ENCODE measurements at regions not wholly inside any gene's neighbourhood (a gene's known extent, or its start where the extent isn't known, plus 50 kb on each side); places are given as distances from the start of the nearest gene placed in this dataset.
"Not testable (repeated sequence)": the region's sequence is repeated elsewhere in the genome, so short reads cannot be mapped to it uniquely, and the experiment has no call there.

DNA sequence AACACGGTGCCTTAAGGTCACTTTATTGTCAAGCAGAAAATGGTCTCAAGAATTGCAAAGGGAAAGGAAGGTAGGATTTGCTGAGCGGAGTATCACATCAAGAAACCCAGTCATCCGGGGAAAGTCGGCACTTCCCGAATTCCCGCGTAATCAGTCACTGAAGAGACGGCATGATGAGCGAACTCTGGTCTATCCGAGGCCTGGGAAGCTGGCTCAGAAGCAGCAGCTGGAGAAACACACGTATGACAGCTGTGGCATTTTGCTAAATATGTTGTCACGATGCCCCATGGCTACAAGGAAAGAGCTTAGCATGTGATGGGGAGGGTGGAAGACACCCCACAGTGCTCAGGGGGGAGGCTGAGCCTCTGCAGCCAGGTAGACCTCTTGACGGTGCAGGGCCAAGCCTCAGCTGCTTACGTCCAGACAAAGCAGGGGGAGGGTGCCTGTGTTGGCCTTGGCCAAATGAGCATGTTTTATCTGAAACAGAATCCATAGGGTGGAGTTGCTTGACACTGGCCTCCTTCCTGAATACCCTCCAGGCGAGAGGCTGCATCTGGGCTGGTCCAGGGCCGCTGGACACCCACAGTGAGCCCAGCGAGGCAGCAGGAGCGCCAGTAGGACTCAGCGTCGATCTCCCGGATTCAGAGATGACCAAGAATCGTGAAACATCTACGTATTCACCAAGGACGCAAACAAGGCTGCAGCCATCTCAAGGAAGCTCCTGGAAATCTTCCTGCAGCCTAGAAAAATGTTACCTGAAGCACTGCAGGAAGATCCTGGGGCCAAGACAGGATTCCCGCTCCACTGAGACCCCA is 118.8 kb upstream of the AFDN start:
- DNase-seq (ENCODE audit: insufficient read length): no peak
- FAIRE-seq: no peak
- TF ChIP-seq TAF1 (IDR thresholded peaks at IDR 0.05; ENCODE audit: borderline replicate concordance, low read depth, low read length): no peak
- no peak for TF ChIP-seq POLR2A (IDR thresholded peaks at IDR 0.05; ENCODE audit: low read depth, low read length)
- TF ChIP-seq POLR2AphosphoS5 (IDR thresholded peaks at IDR 0.05; ENCODE audit: low read depth, low read length): no peak

DNA sequence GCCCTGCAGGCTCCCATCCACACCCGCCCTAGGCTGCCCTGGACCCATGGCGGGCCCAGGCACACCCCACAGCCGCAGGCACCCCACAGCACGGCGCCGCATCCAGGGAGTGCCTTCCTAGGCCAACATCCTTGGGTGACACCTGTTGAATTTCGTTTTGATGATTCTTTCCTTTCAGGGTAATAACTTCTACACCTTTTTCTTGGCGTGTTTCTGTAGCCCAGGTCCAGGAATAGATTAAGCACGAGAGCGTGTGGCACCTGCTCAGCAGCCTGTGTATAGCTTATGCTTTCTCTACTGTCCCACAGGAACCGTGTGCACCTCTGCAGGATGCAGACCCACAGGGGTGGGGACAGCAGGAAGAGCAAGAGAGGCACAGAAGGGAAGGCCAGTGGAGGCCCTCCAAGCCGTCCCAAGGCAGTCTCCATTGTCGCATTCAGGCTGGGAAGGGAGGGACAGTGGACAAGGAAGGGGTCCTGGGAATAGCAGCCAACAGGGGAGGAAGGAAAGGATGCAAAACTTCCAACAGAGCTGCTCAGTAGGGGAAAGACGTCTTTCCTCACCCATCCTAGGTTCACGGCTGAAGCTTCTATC is 118.1 kb upstream of the AFDN start:
- no peak for DNase-seq (ENCODE audit: insufficient read length)
- FAIRE-seq: no peak
- TF ChIP-seq TAF1 (IDR thresholded peaks at IDR 0.05; ENCODE audit: borderline replicate concordance, low read depth, low read length) (no peak), POLR2A (IDR thresholded peaks at IDR 0.05; ENCODE audit: low read depth, low read length) (no peak), POLR2AphosphoS5 (IDR thresholded peaks at IDR 0.05; ENCODE audit: low read depth, low read length) (no peak)

DNA sequence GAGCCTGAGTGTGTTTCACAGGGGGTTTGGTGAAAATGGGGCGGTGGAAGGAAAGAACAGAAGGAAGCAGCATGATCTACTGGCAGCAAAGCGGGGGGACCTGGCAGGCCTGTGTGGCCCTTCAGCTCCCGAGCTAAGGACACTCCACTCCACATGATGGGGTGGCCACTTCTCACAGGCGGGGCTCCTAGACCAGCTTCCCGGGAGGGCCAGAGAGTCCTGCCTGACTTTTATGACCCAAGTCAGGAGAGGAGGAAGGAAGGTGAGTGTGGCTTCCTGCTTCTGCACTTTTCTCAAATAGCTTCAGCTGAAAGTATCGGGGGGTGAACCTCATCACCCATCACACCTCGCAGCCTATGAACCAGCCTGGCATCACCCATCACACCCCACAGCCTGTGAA is 117.5 kb upstream of the AFDN start:
- TF ChIP-seq POLR2A (IDR thresholded peaks at IDR 0.05; ENCODE audit: low read depth, low read length): no peak
- no peak for TF ChIP-seq POLR2AphosphoS5 (IDR thresholded peaks at IDR 0.05; ENCODE audit: low read depth, low read length)
- no peak for TF ChIP-seq TAF1 (IDR thresholded peaks at IDR 0.05; ENCODE audit: borderline replicate concordance, low read depth, low read length)
- FAIRE-seq (no peak), DNase-seq (ENCODE audit: insufficient read length) (no peak)

DNA sequence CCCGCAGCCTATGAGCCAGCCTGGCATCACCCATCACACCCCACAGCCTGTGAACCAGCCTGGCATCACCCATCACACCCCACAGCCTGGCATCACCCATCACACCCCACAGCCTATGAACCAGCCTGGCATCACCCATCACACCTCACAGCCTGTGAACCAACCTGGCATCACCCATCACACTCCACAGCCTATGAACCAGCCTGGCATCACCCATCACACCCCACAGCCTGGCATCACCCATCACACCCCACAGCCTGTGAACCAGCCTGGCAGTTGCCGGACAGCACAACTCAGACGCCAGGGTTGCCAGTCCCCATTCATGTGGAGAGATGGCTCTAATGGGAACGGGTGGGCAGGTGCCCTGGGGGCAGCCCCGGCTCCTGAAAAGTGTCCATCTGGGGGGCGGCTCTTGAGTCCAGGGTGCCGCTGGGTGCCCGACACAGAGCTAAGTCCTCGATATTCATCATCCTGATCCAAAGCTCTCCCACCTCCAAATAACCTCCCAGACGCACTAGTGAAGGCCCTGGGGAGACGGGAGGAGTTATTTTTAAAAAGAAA is 116.9 kb upstream of the AFDN start:
- FAIRE-seq; DNase-seq (ENCODE audit: insufficient read length): not testable (repeated sequence)

DNA sequence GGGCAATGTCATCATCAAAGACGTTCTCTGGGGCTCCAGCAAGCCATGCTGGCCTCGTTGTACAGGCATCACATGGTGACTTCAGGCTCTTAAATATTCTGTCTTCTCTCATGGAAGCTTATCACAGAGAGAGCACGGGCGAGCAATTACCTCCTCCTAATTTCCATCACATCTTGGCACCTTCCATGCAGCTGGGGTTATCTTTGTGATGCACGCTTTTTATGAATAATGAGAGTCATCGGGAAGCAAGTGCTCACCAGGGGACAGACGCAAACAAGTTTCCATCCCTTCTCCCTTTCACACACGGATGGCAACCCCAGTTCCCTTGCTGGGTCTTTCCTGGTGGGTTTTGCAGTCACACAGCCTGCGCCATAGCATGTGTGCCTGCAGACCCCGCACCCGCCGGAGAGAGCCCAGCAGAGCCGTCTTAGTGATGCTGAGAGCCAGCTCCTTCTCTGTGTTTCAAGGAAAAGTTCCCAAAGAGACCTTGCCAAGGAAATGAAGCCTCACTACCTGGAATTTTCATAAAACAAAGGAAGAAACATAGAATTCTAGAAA is 116.3 kb upstream of the AFDN start:
- DNase-seq (ENCODE audit: insufficient read length) (no peak), FAIRE-seq (no peak)
- no peak for TF ChIP-seq TAF1 (IDR thresholded peaks at IDR 0.05; ENCODE audit: borderline replicate concordance, low read depth, low read length)
- TF ChIP-seq POLR2AphosphoS5 (IDR thresholded peaks at IDR 0.05; ENCODE audit: low read depth, low read length): no peak
- no peak for TF ChIP-seq POLR2A (IDR thresholded peaks at IDR 0.05; ENCODE audit: low read depth, low read length)

- FAIRE-seq (no peak), DNase-seq (ENCODE audit: insufficient read length) (no peak)
- no peak for TF ChIP-seq POLR2A (IDR thresholded peaks at IDR 0.05; ENCODE audit: low read depth, low read length)
- TF ChIP-seq TAF1 (IDR thresholded peaks at IDR 0.05; ENCODE audit: borderline replicate concordance, low read depth, low read length): no peak
- no peak for TF ChIP-seq POLR2AphosphoS5 (IDR thresholded peaks at IDR 0.05; ENCODE audit: low read depth, low read length)
These were observed 115.5 kb upstream of the AFDN start for GRCh38 chr6:167711211-167711610.

- DNase-seq (ENCODE audit: insufficient read length) (no peak), FAIRE-seq (no peak)
- TF ChIP-seq POLR2AphosphoS5 (IDR thresholded peaks at IDR 0.05; ENCODE audit: low read depth, low read length): no peak
- no peak for TF ChIP-seq POLR2A (IDR thresholded peaks at IDR 0.05; ENCODE audit: low read depth, low read length)
- TF ChIP-seq TAF1 (IDR thresholded peaks at IDR 0.05; ENCODE audit: borderline replicate concordance, low read depth, low read length): no peak
These were observed 114.7 kb upstream of the AFDN start for GRCh38 chr6:167711768-167712730.

DNA sequence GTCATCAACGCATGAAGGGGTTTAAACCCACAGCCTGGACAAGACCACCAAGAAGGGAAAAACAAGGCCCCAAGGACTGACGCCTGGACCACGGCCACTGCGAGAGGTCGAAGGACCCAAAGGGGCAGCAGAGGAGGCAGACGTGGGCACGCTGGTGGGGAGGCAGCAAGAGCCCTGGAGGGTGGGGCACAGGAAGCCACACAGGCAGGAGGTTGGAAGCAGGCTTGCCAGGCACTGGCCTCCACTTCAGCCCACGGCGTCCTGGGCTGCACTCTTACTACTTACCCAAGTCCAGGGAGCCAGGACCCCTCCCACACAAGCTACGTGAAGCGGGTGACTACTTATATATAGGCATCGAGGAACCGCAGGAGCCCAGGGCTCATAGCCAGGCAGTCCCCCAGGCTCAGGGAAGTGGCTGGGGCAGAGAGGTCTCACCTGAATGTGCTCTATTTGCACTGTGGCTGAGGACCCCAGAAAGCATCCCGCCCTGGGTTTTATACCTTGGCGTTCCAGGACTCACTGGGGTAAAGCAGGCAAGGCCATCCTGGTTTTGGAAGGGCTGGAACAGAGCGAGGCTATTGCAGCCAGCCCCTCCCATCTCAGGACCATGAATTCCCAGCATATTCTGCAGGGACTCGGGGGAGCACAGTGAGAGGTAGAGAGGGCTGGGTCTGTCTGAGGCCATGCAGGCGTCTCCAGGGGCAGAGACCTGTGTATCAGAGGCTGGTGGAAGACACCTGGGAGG is 113.8 kb upstream of the AFDN start:
- FAIRE-seq: no peak
- DNase-seq (ENCODE audit: insufficient read length): no peak
- TF ChIP-seq TAF1 (IDR thresholded peaks at IDR 0.05; ENCODE audit: borderline replicate concordance, low read depth, low read length) (no peak), POLR2A (IDR thresholded peaks at IDR 0.05; ENCODE audit: low read depth, low read length) (no peak), POLR2AphosphoS5 (IDR thresholded peaks at IDR 0.05; ENCODE audit: low read depth, low read length) (no peak)

GRCh38 chr6:167714152-167714551 is 112.6 kb upstream of the AFDN start:
- FAIRE-seq (no peak), DNase-seq (ENCODE audit: insufficient read length) (no peak)
- TF ChIP-seq POLR2AphosphoS5 (IDR thresholded peaks at IDR 0.05; ENCODE audit: low read depth, low read length) (no peak), POLR2A (IDR thresholded peaks at IDR 0.05; ENCODE audit: low read depth, low read length) (no peak), TAF1 (IDR thresholded peaks at IDR 0.05; ENCODE audit: borderline replicate concordance, low read depth, low read length) (no peak)

DNA sequence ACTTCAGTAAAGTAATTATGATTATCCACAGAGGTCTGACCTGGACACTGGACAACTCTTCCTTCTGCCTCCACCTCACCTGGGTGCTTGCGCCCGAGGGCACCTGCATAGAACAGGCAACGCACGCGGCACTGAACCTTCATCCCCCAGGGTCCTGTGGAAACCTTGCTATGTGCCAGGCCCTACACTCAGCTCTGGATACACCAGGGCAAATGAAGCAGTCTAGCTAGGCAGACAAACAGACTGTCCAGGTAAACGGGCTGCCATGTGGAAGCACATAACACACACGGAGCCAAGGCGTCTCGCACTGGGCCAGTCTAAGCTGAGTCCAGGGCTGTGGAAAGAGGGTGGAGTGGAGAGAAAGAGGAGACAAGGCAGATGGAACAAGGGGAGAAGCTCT is 109.3 kb upstream of the AFDN start:
- no peak for FAIRE-seq
- TF ChIP-seq POLR2A (IDR thresholded peaks at IDR 0.05; ENCODE audit: low read depth, low read length) (no peak), POLR2AphosphoS5 (IDR thresholded peaks at IDR 0.05; ENCODE audit: low read depth, low read length) (no peak), TAF1 (IDR thresholded peaks at IDR 0.05; ENCODE audit: borderline replicate concordance, low read depth, low read length) (no peak)
- DNase-seq (ENCODE audit: insufficient read length): no peak
